Esophagus squamous epithelium (tissue), 4 donors: ENCODE measurements at regions not wholly inside any gene's neighbourhood (a gene's known extent, or its start where the extent isn't known, plus 50 kb on each side); places are given as distances from the start of the nearest gene placed in this dataset.
"Not testable (repeated sequence)": the region's sequence is repeated elsewhere in the genome, so short reads cannot be mapped to it uniquely, and the experiment has no call there.

Experiments
- POLR2A ChIP-seq, 4 donors: fragments of 450-650 bp; IDR thresholded peaks; one replicate each; pipeline ENCODE4 v1.6.1; 2017; ENCODE audit warnings: antibody characterized with exemption in 4 of 4, mild to moderate bottlenecking in 4 of 4, moderate library complexity in 3 of 4
- TF ChIP-seq, protein P1 (sequence below), 6 experiments: fragments of 450-650 bp in 4 of 6; fragments of 200-600 bp in 2 of 6; sonication (generic) in 2 of 6; IDR thresholded peaks; one replicate each; pipeline ENCODE4 v1.5.1; 2016 to 2019; ENCODE audit warnings: antibody characterized with exemption in 6 of 6, mild to moderate bottlenecking in 4 of 6, moderate library complexity in 4 of 6

DNA sequence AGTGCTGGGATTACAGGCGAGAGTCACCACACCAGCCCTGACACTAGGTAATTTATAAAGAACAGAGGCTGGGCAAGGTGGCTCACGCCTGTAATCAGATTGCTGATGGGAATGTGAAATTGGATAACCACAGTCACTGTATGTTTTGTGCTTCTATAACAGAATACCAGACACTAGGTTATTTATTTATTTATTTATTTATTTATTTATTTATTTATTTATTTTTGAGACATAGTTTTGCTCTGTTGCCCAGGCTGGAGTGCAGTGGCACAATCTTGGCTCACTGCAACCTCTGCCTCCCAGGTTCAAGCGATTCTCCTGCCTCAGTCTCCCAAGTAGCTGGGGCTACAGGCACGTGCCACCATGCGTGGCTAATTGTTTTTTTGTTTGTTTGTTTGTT lies 130.0 kb upstream of the FOXN3 start:
- TF ChIP-seq POLR2A (IDR thresholded peaks at IDR 0.05), result not testable (repeated sequence)
- TF ChIP-seq, protein P1, sequence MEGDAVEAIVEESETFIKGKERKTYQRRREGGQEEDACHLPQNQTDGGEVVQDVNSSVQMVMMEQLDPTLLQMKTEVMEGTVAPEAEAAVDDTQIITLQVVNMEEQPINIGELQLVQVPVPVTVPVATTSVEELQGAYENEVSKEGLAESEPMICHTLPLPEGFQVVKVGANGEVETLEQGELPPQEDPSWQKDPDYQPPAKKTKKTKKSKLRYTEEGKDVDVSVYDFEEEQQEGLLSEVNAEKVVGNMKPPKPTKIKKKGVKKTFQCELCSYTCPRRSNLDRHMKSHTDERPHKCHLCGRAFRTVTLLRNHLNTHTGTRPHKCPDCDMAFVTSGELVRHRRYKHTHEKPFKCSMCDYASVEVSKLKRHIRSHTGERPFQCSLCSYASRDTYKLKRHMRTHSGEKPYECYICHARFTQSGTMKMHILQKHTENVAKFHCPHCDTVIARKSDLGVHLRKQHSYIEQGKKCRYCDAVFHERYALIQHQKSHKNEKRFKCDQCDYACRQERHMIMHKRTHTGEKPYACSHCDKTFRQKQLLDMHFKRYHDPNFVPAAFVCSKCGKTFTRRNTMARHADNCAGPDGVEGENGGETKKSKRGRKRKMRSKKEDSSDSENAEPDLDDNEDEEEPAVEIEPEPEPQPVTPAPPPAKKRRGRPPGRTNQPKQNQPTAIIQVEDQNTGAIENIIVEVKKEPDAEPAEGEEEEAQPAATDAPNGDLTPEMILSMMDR (IDR thresholded peaks at IDR 0.05), result not testable (repeated sequence)
